ENCODE measurements at regions not wholly inside any gene's neighbourhood (a gene's known extent, or its start where the extent isn't known, plus 50 kb on each side); places are given as distances from the start of the nearest gene placed in this dataset.
A peak's percentile ranks its signal among the peaks of the same experiment; 100 is the strongest.

DNA sequence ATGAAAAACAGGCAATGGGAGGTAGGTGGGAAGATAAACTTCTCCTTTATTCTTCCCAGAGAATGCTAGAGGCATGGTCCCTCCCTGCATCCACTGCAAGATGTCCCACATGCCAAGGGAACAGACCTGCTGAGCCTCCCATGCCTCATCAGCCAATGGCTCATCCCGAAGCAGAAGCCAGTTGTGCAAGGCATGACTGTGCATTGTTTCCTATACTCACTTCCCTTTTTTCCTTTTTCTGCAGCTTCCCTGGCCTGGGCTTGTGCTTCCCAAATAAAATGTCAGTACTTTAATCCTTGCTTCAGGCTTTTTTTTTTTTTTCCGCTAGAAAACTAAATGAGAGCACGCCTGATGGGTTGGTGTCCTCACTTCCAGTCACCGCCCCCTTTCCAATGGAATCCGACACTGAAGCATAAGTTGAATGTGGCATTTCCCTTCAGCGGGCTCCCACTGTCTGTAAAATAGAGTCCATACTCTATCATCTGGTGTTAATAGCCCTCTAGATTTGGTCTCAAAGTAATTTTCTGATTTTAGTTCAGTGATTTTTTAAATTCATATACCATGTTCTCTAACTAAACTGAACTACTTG lies 239.0 kb upstream of the JADE1 start:
- H4K20me1 ChIP-seq (replicated peaks; ENCODE audit: control insufficient read depth, insufficient read depth, low read length): no peaks in the 10 kb centered on the region
- no peaks in the 10 kb centered on the region for H3K36me3 ChIP-seq (ENCODE audit: control insufficient read depth, insufficient read depth, low read length)
- peak; percentile 50 for ATAC-seq
- no peaks in the 10 kb centered on the region for H3K9me1 ChIP-seq (ENCODE audit: control insufficient read depth, insufficient read depth, low read length)
- ChIA-PET POLR2A (no interaction called here), CTCF (ENCODE audit: low intra/inter-chr PET ratio) (no interaction called here)
- no peak overlapping the region for H3K27ac ChIP-seq (ENCODE audit: extremely low read depth, low read depth, low read length)
- H3K9me3 ChIP-seq (replicated peaks; ENCODE audit: control insufficient read depth, insufficient read depth, low read depth, low read length): no peaks in the 10 kb centered on the region
- WGBS (ENCODE audit: insufficient coverage, low coverage, missing lambda C conversion rate): 55% methylated on average over 5 of the region's 6 CpGs
- peak overlapping the region; percentile 67 for H2AFZ ChIP-seq (ENCODE audit: low read depth, low read length)
- H3K27me3 ChIP-seq (ENCODE audit: control insufficient read depth in 2 of 2, insufficient read depth in 2 of 2, low read length in 2 of 2): no peaks in the 10 kb centered on the region
- H3K79me2 ChIP-seq (ENCODE audit: control insufficient read depth, insufficient read depth, low read length): no peaks in the 10 kb centered on the region
- H3K4me3 ChIP-seq: no peak overlapping the region
- intact Hi-C loops (cut with micrococcal nuclease) (loop anchor here (5.0 to 10.0 kb wide), 3 partner anchors 292 to 524 kb away; partner anchors contain the start of genes C4orf33 and SCLT1), in situ Hi-C loops (cut with MboI) (loop anchor here (5.0 to 10.0 kb wide), 2 partner anchors 297 to 386 kb away; no protein-coding TSS in a partner anchor)
- H3K4me1 ChIP-seq (replicated peaks in 1 of 2; ENCODE audit: control insufficient read depth in 2 of 2, insufficient read depth in 2 of 2, low read length in 2 of 2): peaks cover 6 to 12% of the 10 kb centered on the region in 2 experiments; a peak in 3 of 5 replicates
- peak; percentile 59 for FAIRE-seq
- BruUV-seq (replicated peaks): no TSS peak
- H3K9ac ChIP-seq (ENCODE audit: insufficient read depth in 1 of 2, low read depth in 2 of 2, low read length in 2 of 2): no peak overlapping the region
- H3K4me2 ChIP-seq (ENCODE audit: insufficient read depth, low read length): no peak overlapping the region
- peak in 2 of 4 experiments; percentile 35 to 37 for DNase-seq (ENCODE audit: extremely low read depth in 1 of 4, low spot score in 3 of 4)
- TF ChIP-seq ZNF766 (CRISPR knock-in tag; conservative IDR thresholded peaks at IDR 0.05) (no peak), KDM2B (CRISPR knock-in tag; IDR thresholded peaks at IDR 0.05) (no peak), ZNF253 (CRISPR knock-in tag; conservative IDR thresholded peaks at IDR 0.05) (no peak), NFE2 (IDR thresholded peaks at IDR 0.05; ENCODE audit: low read depth) (peak; percentile 98), CREB3L1 (IDR thresholded peaks at IDR 0.05; ENCODE audit: borderline replicate concordance, low read depth) (no peak), CEBPG (CRISPR knock-in tag; IDR thresholded peaks at IDR 0.05) (peak; percentile 50; the same call in 1 of the 2 replicates), CEBPG (tag; conservative IDR thresholded peaks at IDR 0.05 in 1 of 2, IDR thresholded peaks at IDR 0.05 in 1 of 2) (peak; percentile 49 to 76; a peak in 3 of 4 replicates), ZNF639 (CRISPR knock-in tag; conservative IDR thresholded peaks at IDR 0.05 in 1 of 2, IDR thresholded peaks at IDR 0.05 in 1 of 2) (no peak), HNRNPK (IDR thresholded peaks at IDR 0.05; ENCODE audit: low read depth, low read length, poor library complexity, severe bottlenecking) (no peak), TEAD4 (IDR thresholded peaks at IDR 0.05; ENCODE audit: low read length) (peak; percentile 36; the same call in 1 of the 2 replicates), TEAD4 (CRISPR knock-in tag; IDR thresholded peaks at IDR 0.05; ENCODE audit: borderline replicate concordance) (no peak), PRDM10 (IDR thresholded peaks at IDR 0.05; ENCODE audit: partially characterized antibody) (peak; percentile 60)
- TF ChIP-seq, protein P1, sequence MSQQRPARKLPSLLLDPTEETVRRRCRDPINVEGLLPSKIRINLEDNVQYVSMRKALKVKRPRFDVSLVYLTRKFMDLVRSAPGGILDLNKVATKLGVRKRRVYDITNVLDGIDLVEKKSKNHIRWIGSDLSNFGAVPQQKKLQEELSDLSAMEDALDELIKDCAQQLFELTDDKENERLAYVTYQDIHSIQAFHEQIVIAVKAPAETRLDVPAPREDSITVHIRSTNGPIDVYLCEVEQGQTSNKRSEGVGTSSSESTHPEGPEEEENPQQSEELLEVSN (IDR thresholded peaks at IDR 0.05; ENCODE audit: borderline replicate concordance in 1 of 2, extremely low read depth in 1 of 2, insufficient read depth in 1 of 2, insufficient read length in 1 of 2, low read depth in 1 of 2, low read length in 1 of 2, poor library complexity in 1 of 2, severe bottlenecking in 1 of 2): peak in 1 of 2 experiments; percentile 13
